A673 (cell line): ENCODE measurements at regions not wholly inside any gene's neighbourhood (a gene's known extent, or its start where the extent isn't known, plus 50 kb on each side); places are given as distances from the start of the nearest gene placed in this dataset.

ENCODE experiments used
- BruUV-seq: library from RNA; stranded (reverse); fragments of 400-500 nt; replicated peaks from 2 replicates; lab custom pipeline; 2021; lab: Mats Ljungman, UMichigan
- CTCF ChIA-PET: fragments of 300-600 bp; sonication (Branson Sonifier 250); formaldehyde crosslinking; loops from one replicate; lab custom pipeline; 2022; ENCODE audit warnings: antibody characterized with exemption; lab: Charles Lee
- POLR2A ChIA-PET: fragments of 300-600 bp; sonication (Branson Sonifier 250); formaldehyde crosslinking; loops from one replicate; lab custom pipeline; 2022; ENCODE audit warnings: antibody characterized with exemption; ENCODE audit not compliant: low non-redundant PET; lab: Charles Lee
- DNase-seq: peaks from one replicate; pipeline ENCODE4 v3.0.0-alpha.2; 2015; ENCODE audit warnings: low spot score
- H3K27ac ChIP-seq: fragments of 200-600 bp; sonication (generic); 2 replicates; pipeline ENCODE4 v1.5.1; 2016; ENCODE audit warnings: mixed run types, low read depth, mild to moderate bottlenecking, mixed read lengths, antibody characterized with exemption, low read length; ENCODE audit not compliant: poor library complexity, severe bottlenecking
- H3K27me3 ChIP-seq: fragments of 200-600 bp; sonication (generic); replicated peaks from 2 replicates; pipeline ENCODE4 v1.6.1; 2017; ENCODE audit warnings: mixed run types, low read depth, mild to moderate bottlenecking, mixed read lengths, antibody characterized with exemption, low read length; ENCODE audit not compliant: insufficient read depth, poor library complexity
- H3K36me3 ChIP-seq: fragments of 200-600 bp; sonication (generic); 2 replicates; pipeline ENCODE4 v1.6.1; 2016; ENCODE audit warnings: mixed run types, mild to moderate bottlenecking, mixed read lengths, antibody characterized with exemption, low read length; ENCODE audit not compliant: insufficient read depth, poor library complexity, severe bottlenecking
- H3K4me1 ChIP-seq: fragments of 200-600 bp; sonication (generic); 2 replicates; pipeline ENCODE4 v1.6.1; 2017; ENCODE audit warnings: mixed run types, mild to moderate bottlenecking, mixed read lengths, antibody characterized with exemption, low read length; ENCODE audit not compliant: insufficient read depth, poor library complexity, severe bottlenecking
- H3K4me3 ChIP-seq: fragments of 200-600 bp; sonication (generic); 2 replicates; pipeline ENCODE4 v1.5.1; 2016; ENCODE audit warnings: low read depth, mixed run types, mild to moderate bottlenecking, mixed read lengths, low read length; ENCODE audit not compliant: poor library complexity, severe bottlenecking
- H3K9me3 ChIP-seq: fragments of 200-600 bp; sonication (generic); 2 replicates; pipeline ENCODE4 v1.6.1; 2016; ENCODE audit warnings: mixed run types, low read depth, mild to moderate bottlenecking, mixed read lengths, antibody characterized with exemption, low read length; ENCODE audit not compliant: poor library complexity, severe bottlenecking
- CTCF ChIP-seq: fragments of 300-800, 200-600 bp; sonication (generic); conservative IDR thresholded peaks from 2 replicates; pipeline ENCODE4 v1.5.1; 2017; ENCODE audit warnings: low read depth, mild to moderate bottlenecking, antibody characterized with exemption, low read length, moderate library complexity, mixed read lengths
- EZH2 ChIP-seq: fragments of 200-600 bp; sonication (generic); IDR thresholded peaks from 2 replicates; pipeline ENCODE4 v1.6.1; 2017; ENCODE audit warnings: borderline replicate concordance, low read depth, mild to moderate bottlenecking, mixed read lengths, antibody characterized with exemption, low read length; ENCODE audit not compliant: poor library complexity, severe bottlenecking
- intact Hi-C: fragments of 100-400 bp; cut with micrococcal nuclease; formaldehyde crosslinking; loops from one replicate; pipeline ENCODE4 v1.10.0; 2022; ENCODE audit not compliant: unreplicated experiment

DNA sequence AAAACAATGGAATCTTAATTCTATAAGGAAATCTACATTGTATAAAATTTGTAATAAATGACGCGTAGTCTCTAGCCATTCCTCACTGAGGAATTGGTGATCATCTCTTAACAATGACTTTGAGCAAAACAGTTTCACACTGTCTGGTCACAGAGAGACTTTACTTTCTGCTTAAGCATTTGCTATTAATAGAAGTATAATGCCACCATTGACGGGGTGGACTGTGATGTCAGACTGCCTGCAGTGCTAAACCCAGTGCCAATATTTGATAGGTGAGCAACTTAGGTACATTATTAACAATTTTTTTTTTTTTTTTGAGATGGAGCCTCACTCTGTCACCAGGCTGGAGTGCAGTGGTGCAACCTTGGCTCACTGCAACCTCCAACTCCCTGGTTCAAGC, 494.9 kb upstream of the ADAMTS9 start:
- TF ChIP-seq EZH2 (no peak), CTCF (no peak)
- H3K36me3 ChIP-seq: no peaks in the 10 kb centered on the region
- no TSS peak for BruUV-seq
- DNase-seq: no peak
- H3K27ac ChIP-seq: no peak overlapping the region
- H3K9me3 ChIP-seq: no peaks in the 10 kb centered on the region
- no peaks in the 10 kb centered on the region for H3K27me3 ChIP-seq
- no peaks in the 10 kb centered on the region for H3K4me1 ChIP-seq
- no peak overlapping the region for H3K4me3 ChIP-seq
- ChIA-PET CTCF (no interaction called here), POLR2A (no interaction called here)
- intact Hi-C loops: no loop called here

- H3K36me3 ChIP-seq: no peaks in the 10 kb centered on the region
- H3K9me3 ChIP-seq: no peaks in the 10 kb centered on the region
- CTCF ChIA-PET: no interaction called here
- H3K27ac ChIP-seq: no peak overlapping the region
- intact Hi-C loops: no loop called here
- H3K27me3 ChIP-seq: no peaks in the 10 kb centered on the region
- DNase-seq: no peak
- no peaks in the 10 kb centered on the region for H3K4me1 ChIP-seq
- TF ChIP-seq CTCF (no peak), EZH2 (no peak)
- no peak overlapping the region for H3K4me3 ChIP-seq
- POLR2A ChIA-PET: no interaction called here
- no TSS peak for BruUV-seq
These were observed 494.3 kb upstream of the ADAMTS9 start for GRCh38 chr3:65182085-65182484.

- Histone ChIP-seq H3K36me3 (no peaks in the 10 kb centered on the region), H3K4me1 (no peaks in the 10 kb centered on the region), H3K27ac (no peak overlapping the region), H3K4me3 (no peak overlapping the region), H3K27me3 (no peaks in the 10 kb centered on the region), H3K9me3 (no peaks in the 10 kb centered on the region)
- ChIA-PET POLR2A (no interaction called here), CTCF (no interaction called here)
- BruUV-seq: no TSS peak
- intact Hi-C loops: no loop called here
- TF ChIP-seq EZH2: no peak
- no peak for TF ChIP-seq CTCF
- no peak for DNase-seq
These were observed 493.6 kb upstream of the ADAMTS9 start for GRCh38 chr3:65181391-65181871.
